22Rv1 (cell line): ENCODE measurements at regions not wholly inside any gene's neighbourhood (a gene's known extent, or its start where the extent isn't known, plus 50 kb on each side); places are given as distances from the start of the nearest gene placed in this dataset.

Experiments
- CTCF ChIP-seq: fragments of 450-650 bp; IDR thresholded peaks from 2 replicates; pipeline ENCODE4 v1.5.1; 2017; ENCODE audit warnings: mild to moderate bottlenecking
- ZFX ChIP-seq: fragments of 450-650 bp; IDR thresholded peaks from 2 replicates; pipeline ENCODE4 v1.6.1; 2017; ENCODE audit warnings: antibody characterized with exemption, borderline replicate concordance

- no peak for TF ChIP-seq CTCF
- no peak for TF ChIP-seq ZFX
These were observed 134.6 kb upstream of the ARGLU1 start for GRCh38 chr13:106702505-106702904.
